Endodermal cell (in vitro differentiated cells): ENCODE measurements at regions not wholly inside any gene's neighbourhood (a gene's known extent, or its start where the extent isn't known, plus 50 kb on each side); places are given as distances from the start of the nearest gene placed in this dataset.

ENCODE experiments used
- DNase-seq: peaks from one replicate; pipeline ENCODE4 v3.0.0-alpha.2; 2017
- H3K27ac ChIP-seq: 2 replicates; pipeline ENCODE4 v1.5.1; 2013; ENCODE audit warnings: mild to moderate bottlenecking, low read depth, low read length, moderate library complexity
- H3K27me3 ChIP-seq: 2 replicates; pipeline ENCODE4 v1.6.1; 2013; ENCODE audit warnings: mild to moderate bottlenecking, low read length, moderate library complexity; ENCODE audit not compliant: insufficient read depth, control insufficient read depth, poor library complexity, severe bottlenecking
- H3K36me3 ChIP-seq: 2 replicates; pipeline ENCODE4 v1.7.0; 2013; ENCODE audit warnings: mild to moderate bottlenecking, low read length, moderate library complexity; ENCODE audit not compliant: control insufficient read depth, insufficient read depth
- H3K4me1 ChIP-seq: one replicate; pipeline ENCODE4 v1.7.0; 2013; ENCODE audit warnings: low read length; ENCODE audit not compliant: control insufficient read depth, insufficient read depth
- H3K4me3 ChIP-seq: 2 replicates; pipeline ENCODE4 v1.5.1; 2013; ENCODE audit warnings: mild to moderate bottlenecking, low read length, moderate library complexity
- H3K9ac ChIP-seq: 2 replicates; pipeline ENCODE4 v1.6.1; 2013; ENCODE audit warnings: mild to moderate bottlenecking, low read length, moderate library complexity; ENCODE audit not compliant: poor library complexity, severe bottlenecking; ENCODE audit errors: extremely low read depth
- H3K9me3 ChIP-seq: 2 replicates; pipeline ENCODE4 v1.6.1; 2013; ENCODE audit warnings: mild to moderate bottlenecking, low read length, moderate library complexity; ENCODE audit not compliant: control insufficient read depth
- H3K27ac Mint-ChIP-seq: 2 replicates; pipeline ENCODE4 v1.8.0; 2020; ENCODE audit warnings: mixed read lengths
- H3K27me3 Mint-ChIP-seq: 2 replicates; pipeline ENCODE4 v1.8.0; 2021; ENCODE audit warnings: mild to moderate bottlenecking, mixed read lengths; ENCODE audit not compliant: insufficient read depth
- H3K36me3 Mint-ChIP-seq: 2 replicates; pipeline ENCODE4 v1.8.0; 2020; ENCODE audit warnings: low read depth, mixed read lengths
- H3K4me1 Mint-ChIP-seq: 2 replicates; pipeline ENCODE4 v1.8.0; 2020; ENCODE audit warnings: mixed read lengths
- H3K4me3 Mint-ChIP-seq: 2 replicates; pipeline ENCODE4 v1.8.0; 2020; ENCODE audit warnings: mild to moderate bottlenecking, moderate library complexity, mixed read lengths
- H3K9me3 Mint-ChIP-seq: 2 replicates; pipeline ENCODE4 v1.8.0; 2020; ENCODE audit warnings: mild to moderate bottlenecking, mixed read lengths
- CTCF ChIP-seq: fragments of 200-600 bp; sonication (generic); conservative IDR thresholded peaks from 2 replicates; pipeline ENCODE4 v1.5.0; 2021; ENCODE audit warnings: antibody characterized with exemption, mild to moderate bottlenecking
- WGBS, 2 experiments: methylation state at CpG; one replicate each; pipeline versions ENCODE4 v1.1.5 to v1.1.7; 2013; ENCODE audit warnings: missing lambda C conversion rate in 2 of 2, mixed read lengths in 1 of 2; ENCODE audit not compliant: insufficient coverage in 1 of 2, insufficient read length in 1 of 2; 5-methylcytosine and 5-hydroxymethylcytosine counted together

DNA sequence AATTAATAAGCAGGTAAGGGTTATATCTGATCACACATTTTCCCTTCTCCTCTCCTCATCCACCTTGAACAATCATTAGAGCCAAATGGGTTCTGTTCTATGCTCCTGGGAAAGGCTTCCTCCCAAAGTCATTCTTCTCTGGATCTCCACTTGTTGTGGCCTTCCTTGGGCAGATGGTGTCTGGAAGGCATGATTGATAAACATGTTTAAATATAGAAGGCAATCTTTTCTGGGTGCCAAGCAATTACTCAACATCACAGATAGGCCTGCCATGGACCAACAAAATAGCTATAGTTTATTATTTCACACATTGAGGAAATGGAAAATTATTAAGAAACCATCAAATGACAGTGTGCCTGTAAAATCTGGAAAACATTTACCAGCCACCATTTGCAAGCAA lies 73.5 kb downstream of the KCNA4 start:
- no peaks in the 10 kb centered on the region for H3K36me3 Mint-ChIP-seq
- peaks cover 2% of the 10 kb centered on the region for H3K27me3 Mint-ChIP-seq
- no peak for TF ChIP-seq CTCF
- H3K9ac ChIP-seq: no peak overlapping the region
- H3K9me3 ChIP-seq: peaks cover 18% of the 10 kb centered on the region
- H3K27ac Mint-ChIP-seq: no peak overlapping the region
- H3K9me3 Mint-ChIP-seq: peaks cover 14% of the 10 kb centered on the region
- no peaks in the 10 kb centered on the region for H3K4me1 ChIP-seq
- no peaks in the 10 kb centered on the region for H3K27me3 ChIP-seq
- H3K4me1 Mint-ChIP-seq: no peaks in the 10 kb centered on the region
- no peaks in the 10 kb centered on the region for H3K36me3 ChIP-seq
- H3K4me3 Mint-ChIP-seq: no peak overlapping the region
- no peak for DNase-seq
- H3K27ac ChIP-seq: no peak overlapping the region
- H3K4me3 ChIP-seq: no peak overlapping the region

DNA sequence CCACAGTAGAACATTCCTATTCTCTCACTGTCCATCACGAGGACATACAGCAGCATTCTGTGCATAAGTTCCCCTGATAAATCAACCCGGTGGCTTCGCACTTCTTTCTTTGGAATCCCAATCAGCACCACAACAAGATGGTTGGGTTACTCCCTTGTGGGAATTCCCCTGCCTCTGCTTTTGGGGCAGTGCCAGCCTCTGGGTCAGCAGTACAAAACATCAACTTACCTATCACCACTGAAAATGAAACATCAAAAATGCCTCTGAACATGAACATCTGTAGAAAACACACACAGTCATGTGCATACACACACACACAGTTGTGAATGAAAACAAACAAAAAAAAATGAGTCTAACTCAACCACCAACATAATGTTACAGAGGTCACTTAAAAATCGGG lies 79.3 kb downstream of the KCNA4 start:
- H3K4me3 ChIP-seq: no peak overlapping the region
- Mint-ChIP-seq H3K27ac (no peak overlapping the region), H3K4me3 (no peak overlapping the region), H3K4me1 (no peaks in the 10 kb centered on the region), H3K9me3 (peaks cover 20% of the 10 kb centered on the region), H3K36me3 (no peaks in the 10 kb centered on the region), H3K27me3 (peaks cover 2% of the 10 kb centered on the region)
- H3K27me3 ChIP-seq: no peaks in the 10 kb centered on the region
- DNase-seq: no peak
- no peak overlapping the region for H3K27ac ChIP-seq
- no peaks in the 10 kb centered on the region for H3K36me3 ChIP-seq
- TF ChIP-seq CTCF: no peak
- no peak overlapping the region for H3K9ac ChIP-seq
- H3K9me3 ChIP-seq: peaks cover 9% of the 10 kb centered on the region
- WGBS, 2 experiments: 91 to 100% methylated on average over 2 to 4 of the region's 4 CpGs
- H3K4me1 ChIP-seq: no peaks in the 10 kb centered on the region

GRCh38 chr11:29934115-29934638 lies 82.7 kb downstream of the KCNA4 start:
- Histone ChIP-seq H3K4me1 (no peaks in the 10 kb centered on the region), H3K27ac (no peak overlapping the region), H3K27me3 (no peaks in the 10 kb centered on the region), H3K36me3 (no peaks in the 10 kb centered on the region), H3K9ac (no peak overlapping the region), H3K9me3 (peaks cover 9% of the 10 kb centered on the region), H3K4me3 (no peak overlapping the region)
- WGBS, 2 experiments: 92% methylated on average over 19 of the region's 19 CpGs; no CpG with 5 or more reads in 1 of the 2 experiments
- Mint-ChIP-seq H3K27ac (no peak overlapping the region), H3K4me3 (no peak overlapping the region), H3K4me1 (no peaks in the 10 kb centered on the region), H3K27me3 (no peaks in the 10 kb centered on the region), H3K9me3 (peaks cover 23% of the 10 kb centered on the region), H3K36me3 (no peaks in the 10 kb centered on the region)
- DNase-seq: no peak
- no peak for TF ChIP-seq CTCF
